Spleen (tissue), 7 donors: ENCODE measurements at regions not wholly inside any gene's neighbourhood (a gene's known extent, or its start where the extent isn't known, plus 50 kb on each side); places are given as distances from the start of the nearest gene placed in this dataset.

Experiments
- POLR2A ChIP-seq, 3 donors: fragments of 450-650 bp; IDR thresholded peaks; one replicate each; pipeline ENCODE4 v1.5.1; 2017; ENCODE audit warnings: antibody characterized with exemption in 3 of 3, mild to moderate bottlenecking in 1 of 3
- POLR2AphosphoS5 ChIP-seq, 3 donors: sonication (generic); formaldehyde crosslinking; IDR thresholded peaks; one replicate each; pipeline ENCODE4 v1.5.1; 2017; ENCODE audit warnings: antibody characterized with exemption in 3 of 3
- TF ChIP-seq, protein P1 (sequence below), 11 experiments: fragments of 200-600 bp in 7 of 11; fragments of 450-650 bp in 4 of 11; sonication (generic) in 4 of 11; IDR thresholded peaks in 8 of 11; conservative IDR thresholded peaks in 3 of 11; 1 replicate in 7 of 11; 2 replicates in 4 of 11; pipeline versions ENCODE4 v1.4.0 to v1.8.0; 2016 to 2021; ENCODE audit warnings: antibody characterized with exemption in 11 of 11, inconsistent platforms in 4 of 11, mild to moderate bottlenecking in 1 of 11
- donor health status: DM: no; HTN: no; CAD: no; lungs with moderate emphysema.
- donor health status: DM: no; HTN: no; CAD: no.
- donor health status: DM: no; HTN: no; CAD: no.

DNA sequence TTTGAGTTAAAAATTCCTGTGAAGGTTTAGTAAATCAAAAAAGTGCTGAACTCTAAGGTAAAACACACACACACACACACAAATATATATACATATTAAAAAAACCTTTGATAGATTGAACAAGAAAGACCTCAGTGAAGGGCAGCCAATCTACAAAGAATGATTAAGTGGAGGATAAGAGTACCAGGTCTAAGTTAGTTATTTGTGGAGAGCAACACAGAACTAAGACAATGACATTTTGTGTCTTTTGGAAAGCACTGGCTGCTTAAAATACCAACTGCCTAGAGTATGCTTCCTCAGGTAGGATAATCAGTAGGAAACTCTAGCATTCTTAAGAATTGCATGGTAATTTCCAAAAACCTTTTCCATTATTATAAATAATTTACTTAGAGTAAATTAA, 481.4 kb upstream of the SYT4 start:
- TF ChIP-seq, protein P1, sequence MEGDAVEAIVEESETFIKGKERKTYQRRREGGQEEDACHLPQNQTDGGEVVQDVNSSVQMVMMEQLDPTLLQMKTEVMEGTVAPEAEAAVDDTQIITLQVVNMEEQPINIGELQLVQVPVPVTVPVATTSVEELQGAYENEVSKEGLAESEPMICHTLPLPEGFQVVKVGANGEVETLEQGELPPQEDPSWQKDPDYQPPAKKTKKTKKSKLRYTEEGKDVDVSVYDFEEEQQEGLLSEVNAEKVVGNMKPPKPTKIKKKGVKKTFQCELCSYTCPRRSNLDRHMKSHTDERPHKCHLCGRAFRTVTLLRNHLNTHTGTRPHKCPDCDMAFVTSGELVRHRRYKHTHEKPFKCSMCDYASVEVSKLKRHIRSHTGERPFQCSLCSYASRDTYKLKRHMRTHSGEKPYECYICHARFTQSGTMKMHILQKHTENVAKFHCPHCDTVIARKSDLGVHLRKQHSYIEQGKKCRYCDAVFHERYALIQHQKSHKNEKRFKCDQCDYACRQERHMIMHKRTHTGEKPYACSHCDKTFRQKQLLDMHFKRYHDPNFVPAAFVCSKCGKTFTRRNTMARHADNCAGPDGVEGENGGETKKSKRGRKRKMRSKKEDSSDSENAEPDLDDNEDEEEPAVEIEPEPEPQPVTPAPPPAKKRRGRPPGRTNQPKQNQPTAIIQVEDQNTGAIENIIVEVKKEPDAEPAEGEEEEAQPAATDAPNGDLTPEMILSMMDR (IDR thresholded peaks at IDR 0.05 in 8 of 11, conservative IDR thresholded peaks at IDR 0.05 in 3 of 11), result no peak
- TF ChIP-seq POLR2AphosphoS5 (IDR thresholded peaks at IDR 0.05) (no peak), POLR2A (IDR thresholded peaks at IDR 0.05) (no peak)
